DOHH2 (cell line): ENCODE measurements at regions not wholly inside any gene's neighbourhood (a gene's known extent, or its start where the extent isn't known, plus 50 kb on each side); places are given as distances from the start of the nearest gene placed in this dataset.

Experiments used
- H3F3A ChIP-seq: fragments of 200-600 bp; sonication (generic), shearing (Covaris generic); 2 replicates; pipeline ENCODE4 v1.6.0; 2016; ENCODE audit warnings: antibody characterized with exemption, mild to moderate bottlenecking; ENCODE audit not compliant: control insufficient read depth, insufficient read depth
- H3K27ac ChIP-seq: fragments of 200-600 bp; sonication (generic); 2 replicates; pipeline ENCODE4 v1.5.1; 2014; ENCODE audit warnings: low read depth, mild to moderate bottlenecking, low read length, moderate library complexity
- H3K27me3 ChIP-seq: fragments of 200-600 bp; sonication (generic); 2 replicates; pipeline ENCODE4 v1.6.1; 2014; ENCODE audit warnings: mild to moderate bottlenecking, low read length, mixed read lengths; ENCODE audit not compliant: control insufficient read depth
- H3K36me3 ChIP-seq: fragments of 200-600 bp; sonication (generic); 2 replicates; pipeline ENCODE4 v1.6.1; 2014; ENCODE audit warnings: mild to moderate bottlenecking, low read length, moderate library complexity, mixed read lengths; ENCODE audit not compliant: control insufficient read depth
- H3K4me1 ChIP-seq: fragments of 200-600 bp; sonication (generic); 2 replicates; pipeline ENCODE4 v1.6.1; 2014; ENCODE audit warnings: mild to moderate bottlenecking, low read length, mixed read lengths; ENCODE audit not compliant: control insufficient read depth
- H3K4me2 ChIP-seq: fragments of 200-600 bp; sonication (generic); 2 replicates; pipeline ENCODE4 v1.6.0; 2014; ENCODE audit warnings: mild to moderate bottlenecking, low read length, moderate library complexity
- H3K4me3 ChIP-seq: fragments of 200-600 bp; sonication (generic); 2 replicates; pipeline ENCODE4 v1.5.1; 2014; ENCODE audit warnings: mild to moderate bottlenecking, low read length, mixed read lengths
- H3K79me2 ChIP-seq: fragments of 200-600 bp; sonication (generic); 2 replicates; pipeline ENCODE4 v1.6.1; 2014; ENCODE audit warnings: mild to moderate bottlenecking, low read length, mixed read lengths; ENCODE audit not compliant: control insufficient read depth
- H3K9me2 ChIP-seq: fragments of 200-600 bp; sonication (generic); replicated peaks from 2 replicates; pipeline ENCODE4 v1.6.1; 2014; ENCODE audit warnings: mild to moderate bottlenecking, low read length, mixed read lengths; ENCODE audit not compliant: control insufficient read depth
- H3K9me3 ChIP-seq: fragments of 200-600 bp; sonication (generic); 2 replicates; pipeline ENCODE4 v1.6.1; 2014; ENCODE audit warnings: antibody characterized with exemption, low read length, mixed read lengths; ENCODE audit not compliant: control insufficient read depth, insufficient read depth
- H4K20me1 ChIP-seq: fragments of 200-600 bp; sonication (generic); 2 replicates; pipeline ENCODE4 v1.6.0; 2014; ENCODE audit warnings: low read depth, mild to moderate bottlenecking, antibody characterized with exemption, low read length, moderate library complexity; ENCODE audit not compliant: control insufficient read depth, insufficient read depth
- CTCF ChIP-seq: fragments of 200-600 bp; sonication (generic); IDR thresholded peaks from one replicate; pipeline ENCODE4 v1.5.1; 2014; ENCODE audit warnings: antibody characterized with exemption, mild to moderate bottlenecking, low read depth, low read length; ENCODE audit not compliant: poor library complexity, severe bottlenecking
- EZH2phosphoT487 ChIP-seq: fragments of 200-600 bp; sonication (generic); IDR thresholded peaks from 2 replicates; pipeline ENCODE4 v1.6.1; 2017; ENCODE audit warnings: borderline replicate concordance, mild to moderate bottlenecking, antibody characterized with exemption, low read length, moderate library complexity, mixed read lengths

GRCh38 chr7:42534441-42534840, 297.4 kb upstream of the GLI3 start:
- no peaks in the 10 kb centered on the region for H3K79me2 ChIP-seq
- no peaks in the 10 kb centered on the region for H3K4me1 ChIP-seq
- H3K9me2 ChIP-seq: no peaks in the 10 kb centered on the region
- no peak overlapping the region for H3K27ac ChIP-seq
- H3K4me3 ChIP-seq: no peak overlapping the region
- H3K9me3 ChIP-seq: no peaks in the 10 kb centered on the region
- no peaks in the 10 kb centered on the region for H3F3A ChIP-seq
- H3K27me3 ChIP-seq: no peaks in the 10 kb centered on the region
- no peak overlapping the region for H3K4me2 ChIP-seq
- H3K36me3 ChIP-seq: no peaks in the 10 kb centered on the region
- no peaks in the 10 kb centered on the region for H4K20me1 ChIP-seq
- no peak for TF ChIP-seq CTCF
- no peak for TF ChIP-seq EZH2phosphoT487

GRCh38 chr7:42527004-42527403, 290.0 kb upstream of the GLI3 start:
- Histone ChIP-seq H3K36me3 (no peaks in the 10 kb centered on the region), H3F3A (no peaks in the 10 kb centered on the region), H4K20me1 (no peaks in the 10 kb centered on the region), H3K9me2 (no peaks in the 10 kb centered on the region), H3K79me2 (no peaks in the 10 kb centered on the region), H3K4me3 (no peak overlapping the region), H3K9me3 (peaks cover 8% of the 10 kb centered on the region; the same call in 1 of the 2 replicates), H3K27ac (no peak overlapping the region), H3K27me3 (no peaks in the 10 kb centered on the region), H3K4me2 (no peak overlapping the region), H3K4me1 (no peaks in the 10 kb centered on the region)
- no peak for TF ChIP-seq EZH2phosphoT487

- Histone ChIP-seq H3K4me3 (no peak overlapping the region), H3K9me2 (no peaks in the 10 kb centered on the region)
- no peak for TF ChIP-seq EZH2phosphoT487
- TF ChIP-seq CTCF: no peak
Observed at GRCh38 chr7:42522227-42522991, 285.4 kb upstream of the GLI3 start.

GRCh38 chr7:42511027-42511426, 274.0 kb upstream of the GLI3 start:
- TF ChIP-seq EZH2phosphoT487 (no peak), CTCF (no peak)
- H3F3A ChIP-seq: no peaks in the 10 kb centered on the region
- H3K4me3 ChIP-seq: no peak overlapping the region
- H3K27ac ChIP-seq: no peak overlapping the region
- no peaks in the 10 kb centered on the region for H3K4me1 ChIP-seq
- H3K9me3 ChIP-seq: no peaks in the 10 kb centered on the region
- no peaks in the 10 kb centered on the region for H3K79me2 ChIP-seq
- no peaks in the 10 kb centered on the region for H4K20me1 ChIP-seq
- no peaks in the 10 kb centered on the region for H3K27me3 ChIP-seq
- H3K4me2 ChIP-seq: no peak overlapping the region
- no peaks in the 10 kb centered on the region for H3K9me2 ChIP-seq
- H3K36me3 ChIP-seq: no peaks in the 10 kb centered on the region

More at GRCh38 chr7:42522227-42522991, 285.4 kb upstream of the GLI3 start:
- H3K27ac ChIP-seq: no peak overlapping the region
- no peaks in the 10 kb centered on the region for H3K36me3 ChIP-seq
- no peaks in the 10 kb centered on the region for H3K27me3 ChIP-seq
- no peak overlapping the region for H3K4me2 ChIP-seq
- H3F3A ChIP-seq: no peaks in the 10 kb centered on the region
- H3K79me2 ChIP-seq: no peaks in the 10 kb centered on the region
- H3K9me3 ChIP-seq: peaks cover 8% of the 10 kb centered on the region; the same call in 1 of the 2 replicates
- no peaks in the 10 kb centered on the region for H3K4me1 ChIP-seq
- H4K20me1 ChIP-seq: no peaks in the 10 kb centered on the region
